ENCODE measurements at regions not wholly inside any gene's neighbourhood (a gene's known extent, or its start where the extent isn't known, plus 50 kb on each side); places are given as distances from the start of the nearest gene placed in this dataset.

DNA sequence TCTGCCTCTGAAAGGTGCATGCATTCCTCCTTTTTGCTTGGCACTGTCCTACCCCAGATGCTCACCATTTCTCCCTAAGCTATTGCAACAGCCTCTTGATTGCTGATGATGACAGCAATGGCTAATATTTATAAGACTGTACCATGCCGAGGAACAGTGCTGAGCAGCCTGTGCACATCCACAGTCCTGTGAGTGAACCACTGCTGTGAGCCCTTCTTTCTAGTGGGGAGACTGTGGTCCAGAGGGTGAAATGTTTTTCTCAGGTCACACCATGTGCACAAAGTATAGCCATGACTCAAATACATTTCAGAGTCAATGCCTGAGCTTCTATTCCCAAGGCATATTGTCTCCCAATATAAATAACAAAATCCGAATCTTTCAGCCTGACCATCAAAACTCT, 231.2 kb upstream of the LRTM1 start:
- H3K4me3 ChIP-seq (ENCODE audit: low read depth, low read length), result no peak overlapping the region
- DNase-seq (ENCODE audit: low read depth), result no peak

DNA sequence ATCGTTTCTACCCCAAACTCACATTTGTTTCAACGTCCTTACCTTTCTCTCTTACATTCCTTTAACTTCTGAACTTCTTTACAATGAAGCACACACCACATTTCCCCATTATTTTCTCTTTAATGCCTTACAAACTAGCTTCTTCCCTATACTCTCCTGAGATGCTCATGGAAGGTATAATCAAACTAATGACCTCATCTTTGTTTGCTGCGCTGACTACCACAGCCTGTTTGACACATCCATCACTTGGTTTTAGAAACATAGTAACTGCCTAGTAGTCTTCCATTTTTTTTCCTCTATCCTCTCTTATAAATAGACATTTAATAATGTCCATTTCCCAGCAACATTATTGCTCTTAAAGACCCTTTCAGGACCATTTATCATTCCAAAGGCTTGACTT, 230.5 kb upstream of the LRTM1 start:
- DNase-seq (ENCODE audit: low read depth), result no peak
- H3K4me3 ChIP-seq (ENCODE audit: low read depth, low read length), result no peak overlapping the region
- TF ChIP-seq, protein P1, sequence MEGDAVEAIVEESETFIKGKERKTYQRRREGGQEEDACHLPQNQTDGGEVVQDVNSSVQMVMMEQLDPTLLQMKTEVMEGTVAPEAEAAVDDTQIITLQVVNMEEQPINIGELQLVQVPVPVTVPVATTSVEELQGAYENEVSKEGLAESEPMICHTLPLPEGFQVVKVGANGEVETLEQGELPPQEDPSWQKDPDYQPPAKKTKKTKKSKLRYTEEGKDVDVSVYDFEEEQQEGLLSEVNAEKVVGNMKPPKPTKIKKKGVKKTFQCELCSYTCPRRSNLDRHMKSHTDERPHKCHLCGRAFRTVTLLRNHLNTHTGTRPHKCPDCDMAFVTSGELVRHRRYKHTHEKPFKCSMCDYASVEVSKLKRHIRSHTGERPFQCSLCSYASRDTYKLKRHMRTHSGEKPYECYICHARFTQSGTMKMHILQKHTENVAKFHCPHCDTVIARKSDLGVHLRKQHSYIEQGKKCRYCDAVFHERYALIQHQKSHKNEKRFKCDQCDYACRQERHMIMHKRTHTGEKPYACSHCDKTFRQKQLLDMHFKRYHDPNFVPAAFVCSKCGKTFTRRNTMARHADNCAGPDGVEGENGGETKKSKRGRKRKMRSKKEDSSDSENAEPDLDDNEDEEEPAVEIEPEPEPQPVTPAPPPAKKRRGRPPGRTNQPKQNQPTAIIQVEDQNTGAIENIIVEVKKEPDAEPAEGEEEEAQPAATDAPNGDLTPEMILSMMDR (IDR thresholded peaks at IDR 0.05; ENCODE audit: low read depth, low read length), result no peak
- TF ChIP-seq MYC (IDR thresholded peaks at IDR 0.05; ENCODE audit: low read depth, low read length) (no peak), POLR2A (IDR thresholded peaks at IDR 0.05; ENCODE audit: extremely low read depth, insufficient read length) (no peak)
- TF ChIP-seq, protein P2, sequence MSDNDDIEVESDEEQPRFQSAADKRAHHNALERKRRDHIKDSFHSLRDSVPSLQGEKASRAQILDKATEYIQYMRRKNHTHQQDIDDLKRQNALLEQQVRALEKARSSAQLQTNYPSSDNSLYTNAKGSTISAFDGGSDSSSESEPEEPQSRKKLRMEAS (IDR thresholded peaks at IDR 0.05; ENCODE audit: low read depth, low read length), result no peak

More for the DNA sequence above, 231.2 kb upstream of the LRTM1 start:
- TF ChIP-seq POLR2A (IDR thresholded peaks at IDR 0.05; ENCODE audit: extremely low read depth, insufficient read length) (no peak), MYC (IDR thresholded peaks at IDR 0.05; ENCODE audit: low read depth, low read length) (no peak)
- TF ChIP-seq, protein P1 (IDR thresholded peaks at IDR 0.05; ENCODE audit: low read depth, low read length), result no peak
- TF ChIP-seq, protein P2 (IDR thresholded peaks at IDR 0.05; ENCODE audit: low read depth, low read length), result no peak

DNA sequence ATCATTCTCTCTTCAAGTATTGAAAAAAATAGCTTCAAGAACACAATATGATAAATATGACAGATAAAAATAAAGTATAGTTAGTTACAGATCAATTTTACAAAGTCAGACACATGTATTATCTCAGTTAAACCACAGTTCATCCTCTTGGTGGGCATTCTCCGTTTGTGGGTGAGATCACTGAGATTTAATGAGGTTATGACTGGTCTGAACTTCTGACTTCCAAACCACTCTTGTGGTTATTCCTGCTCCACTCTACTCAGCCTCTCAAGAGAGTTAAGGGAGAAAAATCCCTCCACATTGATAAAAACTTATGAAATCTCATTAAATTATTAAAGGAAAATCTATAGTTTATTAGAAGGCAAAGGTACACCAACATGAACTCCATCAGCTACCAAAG, 229.9 kb upstream of the LRTM1 start:
- DNase-seq (ENCODE audit: low read depth), result no peak
- H3K4me3 ChIP-seq (ENCODE audit: low read depth, low read length), result no peak overlapping the region
- TF ChIP-seq, protein P2 (IDR thresholded peaks at IDR 0.05; ENCODE audit: low read depth, low read length), result no peak
- TF ChIP-seq, protein P1 (IDR thresholded peaks at IDR 0.05; ENCODE audit: low read depth, low read length), result no peak
- no peak for TF ChIP-seq POLR2A (IDR thresholded peaks at IDR 0.05; ENCODE audit: extremely low read depth, insufficient read length)
- TF ChIP-seq MYC (IDR thresholded peaks at IDR 0.05; ENCODE audit: low read depth, low read length), result no peak

DNA sequence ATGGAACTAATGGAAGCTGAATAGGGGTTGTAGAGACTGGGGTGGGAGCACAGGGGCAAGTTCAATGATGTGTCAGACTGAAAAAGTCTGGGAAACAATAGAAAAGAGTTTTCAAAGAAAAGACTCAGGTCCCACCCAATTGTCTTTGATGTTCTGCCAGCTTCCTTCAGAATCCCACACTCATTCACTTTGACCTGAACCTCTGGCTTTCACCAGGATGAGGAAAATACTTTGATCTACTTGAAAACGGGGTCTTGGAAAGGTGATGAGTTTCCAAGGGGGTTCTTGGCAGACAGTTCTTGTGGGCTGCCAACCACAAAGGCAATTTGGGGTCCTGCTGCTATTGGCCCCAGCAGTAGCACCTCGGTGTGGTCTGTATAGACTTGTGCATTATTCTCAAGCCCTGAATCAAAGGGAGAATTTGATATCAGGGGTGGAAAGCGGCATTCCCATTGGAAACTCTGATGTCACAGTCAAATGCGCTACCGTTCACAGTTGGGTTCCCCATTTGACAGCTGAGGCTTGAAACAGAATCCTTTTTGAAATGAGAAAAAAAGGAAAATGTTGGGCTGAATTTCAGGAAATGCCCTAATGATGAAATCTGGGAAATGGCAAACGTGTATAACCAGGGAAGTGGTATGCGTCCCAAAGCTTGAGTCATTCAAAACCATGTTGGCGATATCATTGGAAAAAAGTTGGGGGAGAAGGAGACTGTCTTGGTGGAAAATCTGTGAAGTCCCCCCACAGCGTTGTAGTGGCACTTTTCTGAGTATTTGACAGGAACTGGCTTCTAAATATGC, 229.2 kb upstream of the LRTM1 start:
- no peak for DNase-seq (ENCODE audit: low read depth)
- TF ChIP-seq, protein P2 (IDR thresholded peaks at IDR 0.05; ENCODE audit: low read depth, low read length), result no peak
- TF ChIP-seq MYC (IDR thresholded peaks at IDR 0.05; ENCODE audit: low read depth, low read length) (no peak), POLR2A (IDR thresholded peaks at IDR 0.05; ENCODE audit: extremely low read depth, insufficient read length) (no peak)
- TF ChIP-seq, protein P1 (IDR thresholded peaks at IDR 0.05; ENCODE audit: low read depth, low read length), result no peak
- H3K4me3 ChIP-seq (ENCODE audit: low read depth, low read length), result no peak overlapping the region

DNA sequence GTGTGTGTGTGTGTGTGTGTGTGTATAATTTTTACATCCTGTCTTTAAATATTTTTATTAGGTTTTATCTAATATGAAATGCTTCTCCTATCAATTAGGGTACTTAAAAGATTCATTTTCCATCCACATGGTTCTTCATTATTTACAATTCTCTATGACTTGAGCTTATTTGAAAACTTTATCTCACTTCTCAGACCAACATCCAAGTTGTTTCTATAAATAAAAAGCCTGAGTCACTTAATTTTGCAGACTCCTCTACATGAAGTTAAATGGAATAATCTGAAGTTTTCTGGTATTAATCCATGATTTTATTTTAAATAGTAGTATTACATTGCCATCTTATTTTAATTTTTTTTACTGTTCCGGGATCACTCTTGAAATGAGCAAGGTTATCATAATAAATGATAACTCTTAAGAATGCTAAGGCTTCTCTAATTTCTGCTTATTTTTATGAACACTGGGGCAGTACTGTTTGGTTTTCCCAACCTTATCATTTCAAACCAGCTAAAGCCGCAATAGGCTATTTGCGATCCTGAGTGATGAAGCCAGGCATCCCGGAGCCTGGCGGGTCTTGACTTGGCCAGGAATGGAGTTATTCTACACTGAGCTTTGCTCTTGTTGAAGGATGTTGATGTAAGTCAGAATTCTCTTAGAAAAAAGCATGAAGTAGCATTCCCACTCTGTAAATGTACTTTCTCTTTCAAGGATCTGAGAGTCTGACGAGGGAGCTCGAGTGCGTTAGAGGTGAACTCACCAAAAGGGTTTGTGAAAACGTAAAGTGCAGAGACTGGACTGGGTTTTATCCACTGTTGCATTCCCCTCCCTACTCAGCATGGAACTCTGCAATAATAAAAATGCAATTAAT, 220.2 kb upstream of the LRTM1 start:
- DNase-seq (ENCODE audit: low read depth), result no peak
- H3K4me3 ChIP-seq (ENCODE audit: low read depth, low read length), result no peak overlapping the region

More for the DNA sequence above, 220.2 kb upstream of the LRTM1 start:
- TF ChIP-seq, protein P1 (IDR thresholded peaks at IDR 0.05; ENCODE audit: low read depth, low read length), result no peak
- TF ChIP-seq POLR2A (IDR thresholded peaks at IDR 0.05; ENCODE audit: extremely low read depth, insufficient read length), result no peak
- TF ChIP-seq MYC (IDR thresholded peaks at IDR 0.05; ENCODE audit: low read depth, low read length), result no peak
